HCT116 (cell line): ENCODE measurements at regions not wholly inside any gene's neighbourhood (a gene's known extent, or its start where the extent isn't known, plus 50 kb on each side); places are given as distances from the start of the nearest gene placed in this dataset.

Experiments used
- ATF3 ChIP-seq: IDR thresholded peaks from 2 replicates; pipeline ENCODE4 v1.6.1; 2012
- CEBPB ChIP-seq: IDR thresholded peaks from 2 replicates; pipeline ENCODE4 v1.6.1; 2012; ENCODE audit warnings: low read depth
- CTCF ChIP-seq, 3 experiments: fragments of 200-600 bp in 1 of 3; sonication (generic) in 1 of 3; IDR thresholded peaks in 2 of 3; conservative IDR thresholded peaks in 1 of 3; 2 replicates each; pipeline ENCODE4 v1.5.1; 2012 to 2017; ENCODE audit warnings: low read depth in 2 of 3, low read length in 2 of 3, antibody characterized with exemption in 1 of 3, borderline replicate concordance in 1 of 3, control low read depth in 1 of 3, mild to moderate bottlenecking in 1 of 3, mixed read lengths in 1 of 3, mixed run types in 1 of 3, moderate library complexity in 1 of 3; ENCODE audit not compliant: insufficient read depth in 1 of 3
- EZH2 ChIP-seq: fragments of 200-600 bp; sonication (generic); IDR thresholded peaks from 2 replicates; pipeline ENCODE4 v1.6.1; 2017; ENCODE audit warnings: antibody characterized with exemption, mixed run types
- JUND ChIP-seq: IDR thresholded peaks from 2 replicates; pipeline ENCODE4 v1.6.1; 2012
- POLR2A ChIP-seq: IDR thresholded peaks from 2 replicates; pipeline ENCODE4 v1.7.0; 2011; ENCODE audit warnings: borderline replicate concordance; ENCODE audit not compliant: insufficient read depth, insufficient read length; ENCODE audit errors: extremely low read depth
- POLR2AphosphoS5 ChIP-seq: IDR thresholded peaks from 2 replicates; pipeline ENCODE4 v1.6.1; 2011; ENCODE audit warnings: mild to moderate bottlenecking, low read depth, low read length, moderate library complexity
- RAD21 ChIP-seq: IDR thresholded peaks from 2 replicates; pipeline ENCODE4 v1.6.1; 2012; ENCODE audit warnings: low read depth, mild to moderate bottlenecking
- REST ChIP-seq: IDR thresholded peaks from 2 replicates; pipeline ENCODE4 v1.6.1; 2012; ENCODE audit warnings: low read depth
- SIN3A ChIP-seq: IDR thresholded peaks from 2 replicates; pipeline ENCODE4 v1.6.1; 2012; ENCODE audit warnings: low read depth
- YY1 ChIP-seq: IDR thresholded peaks from 2 replicates; pipeline ENCODE4 v1.6.1; 2011; ENCODE audit warnings: low read length, low read depth, moderate library complexity, mild to moderate bottlenecking; ENCODE audit not compliant: insufficient replicate concordance; ENCODE audit errors: extremely low read depth
- ZBTB33 ChIP-seq: IDR thresholded peaks from 2 replicates; pipeline ENCODE4 v1.6.1; 2011; ENCODE audit warnings: mild to moderate bottlenecking, low read length, moderate library complexity; ENCODE audit not compliant: insufficient replicate concordance; ENCODE audit errors: extremely low read depth

- no peak for TF ChIP-seq CTCF (IDR thresholded peaks at IDR 0.05 in 2 of 3, conservative IDR thresholded peaks at IDR 0.05 in 1 of 3; ENCODE audit: borderline replicate concordance in 1 of 3, insufficient read depth in 1 of 3, low read depth in 2 of 3, low read length in 2 of 3)
- TF ChIP-seq POLR2A = no peak
- TF ChIP-seq ATF3 = no peak
- no peak for TF ChIP-seq REST
- no peak for TF ChIP-seq JUND
- no peak for TF ChIP-seq CEBPB
- TF ChIP-seq EZH2 = no peak
- no peak for TF ChIP-seq SIN3A
- no peak for TF ChIP-seq RAD21
- TF ChIP-seq YY1 = no peak
- no peak for TF ChIP-seq POLR2AphosphoS5
- TF ChIP-seq ZBTB33 = no peak
Observed at GRCh38 chr1:217105437-217105836, 382.2 kb upstream of the ESRRG start.
